ENCODE measurements at regions not wholly inside any gene's neighbourhood (a gene's known extent, or its start where the extent isn't known, plus 50 kb on each side); places are given as distances from the start of the nearest gene placed in this dataset.

- no peaks in the 10 kb centered on the region for H4K20me1 ChIP-seq (ENCODE audit: insufficient read depth, low read length)
- no peak for ATAC-seq (ENCODE audit: insufficient read depth, low read depth)
- peaks cover 8% of the 10 kb centered on the region for H3K4me1 ChIP-seq (ENCODE audit: insufficient read depth, low read length)
- TF ChIP-seq CTCF (IDR thresholded peaks at IDR 0.05; ENCODE audit: borderline replicate concordance, extremely low read depth, low read length, poor library complexity, severe bottlenecking) (no peak), EZH2 (IDR thresholded peaks at IDR 0.05; ENCODE audit: borderline replicate concordance, low read depth, low read length, severe bottlenecking) (no peak)
- no peak for DNase-seq
- no peaks in the 10 kb centered on the region for H3K36me3 ChIP-seq (ENCODE audit: insufficient read depth, low read length)
- peak overlapping the region; percentile 22; the same call in 1 of the 2 replicates for H2AFZ ChIP-seq (ENCODE audit: low read depth, low read length)
- H3K9ac ChIP-seq (ENCODE audit: low read depth, low read length): no peak overlapping the region
- no peak overlapping the region for H3K4me3 ChIP-seq (ENCODE audit: low read depth in 1 of 2, low read length in 2 of 2)
- H3K4me2 ChIP-seq (ENCODE audit: insufficient read depth, low read length): no peak overlapping the region
- no peaks in the 10 kb centered on the region for H3K9me3 ChIP-seq (ENCODE audit: insufficient read depth, low read length, severe bottlenecking)
- no peak overlapping the region for H3K27ac ChIP-seq (ENCODE audit: low read length)
- no peaks in the 10 kb centered on the region for H3K27me3 ChIP-seq (ENCODE audit: insufficient read depth, low read length, poor library complexity)
- no peaks in the 10 kb centered on the region for H3K79me2 ChIP-seq (ENCODE audit: insufficient read depth, low read length)
These were observed 387.3 kb upstream of the TECRL start for GRCh38 chr4:64796581-64796980.

- H3K4me2 ChIP-seq (ENCODE audit: insufficient read depth, low read length): no peak overlapping the region
- no peaks in the 10 kb centered on the region for H3K79me2 ChIP-seq (ENCODE audit: insufficient read depth, low read length)
- H3K27me3 ChIP-seq (ENCODE audit: insufficient read depth, low read length, poor library complexity): no peaks in the 10 kb centered on the region
- peaks cover 43% of the 10 kb centered on the region for H3K4me1 ChIP-seq (ENCODE audit: insufficient read depth, low read length)
- no peaks in the 10 kb centered on the region for H3K36me3 ChIP-seq (ENCODE audit: insufficient read depth, low read length)
- no peak for DNase-seq
- no peak overlapping the region for H3K9ac ChIP-seq (ENCODE audit: low read depth, low read length)
- H2AFZ ChIP-seq (ENCODE audit: low read depth, low read length): peak overlapping the region; percentile 0; the same call in 1 of the 2 replicates
- no peak overlapping the region for H3K27ac ChIP-seq (ENCODE audit: low read length)
- H4K20me1 ChIP-seq (ENCODE audit: insufficient read depth, low read length): no peaks in the 10 kb centered on the region
- H3K4me3 ChIP-seq (ENCODE audit: low read depth in 1 of 2, low read length in 2 of 2): no peak overlapping the region
- ATAC-seq (ENCODE audit: insufficient read depth, low read depth): no peak
- peaks cover 3% of the 10 kb centered on the region for H3K9me3 ChIP-seq (ENCODE audit: insufficient read depth, low read length, severe bottlenecking)
- TF ChIP-seq CTCF (IDR thresholded peaks at IDR 0.05; ENCODE audit: borderline replicate concordance, extremely low read depth, low read length, poor library complexity, severe bottlenecking): no peak
- TF ChIP-seq EZH2 (IDR thresholded peaks at IDR 0.05; ENCODE audit: borderline replicate concordance, low read depth, low read length, severe bottlenecking): no peak
These were observed 374.9 kb upstream of the TECRL start for GRCh38 chr4:64784125-64784524.

- Histone ChIP-seq H3K27ac (ENCODE audit: low read length) (peak overlapping the region; percentile 71), H3K9ac (ENCODE audit: low read depth, low read length) (no peak overlapping the region), H3K27me3 (ENCODE audit: insufficient read depth, low read length, poor library complexity) (no peaks in the 10 kb centered on the region), H3K9me3 (ENCODE audit: insufficient read depth, low read length, severe bottlenecking) (peaks cover 3% of the 10 kb centered on the region), H3K79me2 (ENCODE audit: insufficient read depth, low read length) (no peaks in the 10 kb centered on the region), H2AFZ (ENCODE audit: low read depth, low read length) (no peak overlapping the region; the same call in 1 of the 2 replicates), H3K4me3 (ENCODE audit: low read depth in 1 of 2, low read length in 2 of 2) (no peak overlapping the region), H4K20me1 (ENCODE audit: insufficient read depth, low read length) (no peaks in the 10 kb centered on the region), H3K4me1 (ENCODE audit: insufficient read depth, low read length) (peaks cover 43% of the 10 kb centered on the region), H3K4me2 (ENCODE audit: insufficient read depth, low read length) (no peak overlapping the region), H3K36me3 (ENCODE audit: insufficient read depth, low read length) (no peaks in the 10 kb centered on the region)
- peak; percentile 75 for ATAC-seq (ENCODE audit: insufficient read depth, low read depth)
- no peak for DNase-seq
- peak; percentile 85 for TF ChIP-seq CTCF (IDR thresholded peaks at IDR 0.05; ENCODE audit: borderline replicate concordance, extremely low read depth, low read length, poor library complexity, severe bottlenecking)
- TF ChIP-seq EZH2 (IDR thresholded peaks at IDR 0.05; ENCODE audit: borderline replicate concordance, low read depth, low read length, severe bottlenecking): no peak
These were observed 372.6 kb upstream of the TECRL start for GRCh38 chr4:64781737-64782326.
